Epithelial cell of prostate (primary cell): ENCODE measurements at regions not wholly inside any gene's neighbourhood (a gene's known extent, or its start where the extent isn't known, plus 50 kb on each side); places are given as distances from the start of the nearest gene placed in this dataset.
"Not testable (repeated sequence)": the region's sequence is repeated elsewhere in the genome, so short reads cannot be mapped to it uniquely, and the experiment has no call there.

Experiments used
- DNase-seq: peaks from one replicate; pipeline ENCODE4 v3.0.0-alpha.2; 2011; ENCODE audit warnings: low read depth, low spot score
- H3K27ac ChIP-seq: fragments of 450-650 bp; 2 replicates; pipeline ENCODE4 v1.5.1; 2017; ENCODE audit warnings: mild to moderate bottlenecking

- no peak for DNase-seq
- H3K27ac ChIP-seq, result no peak overlapping the region
Measured at GRCh38 chr4:85151786-85152185, 185.3 kb upstream of the WDFY3 start.

- no peak for DNase-seq
- no peak overlapping the region for H3K27ac ChIP-seq
Measured at GRCh38 chr4:85152480-85152879, 186.0 kb upstream of the WDFY3 start.

- no peak for DNase-seq
Measured at GRCh38 chr4:85153221-85153620, 186.7 kb upstream of the WDFY3 start.

GRCh38 chr4:85154591-85154990 is 188.1 kb upstream of the WDFY3 start:
- DNase-seq, result no peak
- no peak overlapping the region for H3K27ac ChIP-seq

More at GRCh38 chr4:85153221-85153620, 186.7 kb upstream of the WDFY3 start:
- H3K27ac ChIP-seq, result no peak overlapping the region

- DNase-seq, result no peak
- H3K27ac ChIP-seq, result no peak overlapping the region
Measured at GRCh38 chr4:85165808-85166207, 199.3 kb upstream of the WDFY3 start.

GRCh38 chr4:85166318-85166717 is 199.8 kb upstream of the WDFY3 start:
- no peak for DNase-seq
- no peak overlapping the region for H3K27ac ChIP-seq

GRCh38 chr4:85168234-85168834 is 201.8 kb upstream of the WDFY3 start:
- DNase-seq, result no peak
- H3K27ac ChIP-seq, result no peak overlapping the region

GRCh38 chr4:85170241-85170640 is 203.8 kb upstream of the WDFY3 start:
- no peak overlapping the region for H3K27ac ChIP-seq
- DNase-seq, result no peak

GRCh38 chr4:85175190-85175589 is 208.7 kb upstream of the WDFY3 start:
- no peak overlapping the region for H3K27ac ChIP-seq
- no peak for DNase-seq

GRCh38 chr4:85177092-85177491 is 210.6 kb upstream of the WDFY3 start:
- H3K27ac ChIP-seq, result no peak overlapping the region
- DNase-seq, result no peak

GRCh38 chr4:85177679-85178078 is 211.2 kb upstream of the WDFY3 start:
- no peak overlapping the region for H3K27ac ChIP-seq
- no peak for DNase-seq

- DNase-seq, result no peak
- no peak overlapping the region for H3K27ac ChIP-seq
Measured at GRCh38 chr4:85180533-85180932, 214.0 kb upstream of the WDFY3 start.

- no peak overlapping the region for H3K27ac ChIP-seq
- DNase-seq, result no peak
Measured at GRCh38 chr4:85187106-85187505, 220.6 kb upstream of the WDFY3 start.

- H3K27ac ChIP-seq, DNase-seq: not testable (repeated sequence)
Measured at GRCh38 chr4:85196015-85196414, 229.5 kb upstream of the WDFY3 start.

- no peak overlapping the region for H3K27ac ChIP-seq
- DNase-seq, result peak; percentile 18
Measured at GRCh38 chr4:85200106-85200505, 233.6 kb upstream of the WDFY3 start.

- DNase-seq, result peak; percentile 6
- no peak overlapping the region for H3K27ac ChIP-seq
Measured at GRCh38 chr4:85209161-85209560, 242.7 kb upstream of the WDFY3 start.

GRCh38 chr4:85210353-85210752 is 243.9 kb upstream of the WDFY3 start:
- peak; percentile 62 for DNase-seq
- no peak overlapping the region for H3K27ac ChIP-seq

GRCh38 chr4:85216571-85216970 is 250.1 kb upstream of the WDFY3 start:
- not testable (repeated sequence) for DNase-seq

GRCh38 chr4:85218756-85219155 is 252.3 kb upstream of the WDFY3 start:
- H3K27ac ChIP-seq, result no peak overlapping the region
- DNase-seq, result no peak

More at GRCh38 chr4:85216571-85216970, 250.1 kb upstream of the WDFY3 start:
- H3K27ac ChIP-seq, result not testable (repeated sequence)

GRCh38 chr4:85221606-85222005 is 253.3 kb upstream of the ARHGAP24 start:
- H3K27ac ChIP-seq, result no peak overlapping the region
- no peak for DNase-seq

- DNase-seq, result no peak
- H3K27ac ChIP-seq, result no peak overlapping the region
Measured at GRCh38 chr4:85222561-85222960, 252.4 kb upstream of the ARHGAP24 start.

GRCh38 chr4:85228264-85228663 is 246.7 kb upstream of the ARHGAP24 start:
- no peak for DNase-seq
- no peak overlapping the region for H3K27ac ChIP-seq

GRCh38 chr4:85233516-85233915 is 241.4 kb upstream of the ARHGAP24 start:
- H3K27ac ChIP-seq, result no peak overlapping the region
- no peak for DNase-seq
